ENCODE measurements at regions not wholly inside any gene's neighbourhood (a gene's known extent, or its start where the extent isn't known, plus 50 kb on each side); places are given as distances from the start of the nearest gene placed in this dataset.

DNA sequence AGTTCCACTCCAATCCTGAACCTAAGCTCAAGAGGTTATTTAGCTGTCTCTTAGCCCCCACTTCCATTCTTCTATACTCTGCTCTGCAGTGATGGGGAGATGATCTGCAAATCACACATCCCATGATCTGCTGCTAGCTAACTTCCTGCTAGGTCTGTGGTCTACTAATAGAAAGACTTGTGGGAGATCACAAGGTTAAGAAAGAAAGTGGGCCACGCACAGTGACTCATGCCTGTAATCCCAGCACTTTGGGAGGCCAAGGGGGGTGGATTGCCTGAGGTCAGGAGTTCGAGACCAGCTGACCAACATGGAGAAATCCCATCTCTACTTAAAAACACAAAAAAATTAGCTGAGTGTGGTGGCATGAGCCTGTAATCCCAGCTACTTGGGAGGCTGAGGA, 471.1 kb upstream of the NWD2 start:
- no peak overlapping the region for H3K27ac ChIP-seq (ENCODE audit: low read length)
- no CpG with 5 or more reads among the region's 2 CpGs for WGBS (ENCODE audit: insufficient coverage)

DNA sequence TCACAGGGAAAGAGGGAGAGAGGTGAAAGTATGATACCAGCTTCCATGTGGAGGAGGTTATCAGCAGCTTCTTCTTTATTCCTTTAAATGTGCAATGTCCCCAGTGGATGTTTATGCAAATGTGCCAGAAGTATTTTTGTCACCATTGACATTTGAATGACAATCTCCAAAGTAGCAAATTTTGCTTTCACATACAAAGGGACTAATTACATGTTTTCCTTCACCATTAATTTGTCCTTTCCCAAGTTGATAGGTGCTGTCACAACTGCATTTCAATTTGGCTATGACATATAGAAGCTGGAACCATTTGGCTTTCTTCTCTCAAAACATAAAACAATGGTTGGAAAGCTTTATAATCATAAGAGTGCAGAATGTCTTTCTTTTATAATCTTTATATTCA, 469.0 kb upstream of the NWD2 start:
- no peaks in the 10 kb centered on the region for H3K9me3 ChIP-seq (replicated peaks; ENCODE audit: control insufficient read depth, low read depth, low read length)
- H3K4me3 ChIP-seq (ENCODE audit: low read length) = no peak overlapping the region
- H3K27me3 ChIP-seq (ENCODE audit: control insufficient read depth, insufficient read depth, low read length) = no peaks in the 10 kb centered on the region
- no peaks in the 10 kb centered on the region for H3K36me3 ChIP-seq (ENCODE audit: control insufficient read depth, insufficient read depth, low read length)
- H3K27ac ChIP-seq (ENCODE audit: low read length) = no peak overlapping the region
- DNase-seq = no peak
- no peaks in the 10 kb centered on the region for H3K4me1 ChIP-seq (ENCODE audit: control insufficient read depth, insufficient read depth, low read length)

More for the DNA sequence above, 471.1 kb upstream of the NWD2 start:
- no peaks in the 10 kb centered on the region for H3K4me1 ChIP-seq (ENCODE audit: control insufficient read depth, insufficient read depth, low read length)
- no peak for DNase-seq
- no peak overlapping the region for H3K4me3 ChIP-seq (ENCODE audit: low read length)
- no peaks in the 10 kb centered on the region for H3K9me3 ChIP-seq (replicated peaks; ENCODE audit: control insufficient read depth, low read depth, low read length)
- H3K27me3 ChIP-seq (ENCODE audit: control insufficient read depth, insufficient read depth, low read length) = no peaks in the 10 kb centered on the region
- no peaks in the 10 kb centered on the region for H3K36me3 ChIP-seq (ENCODE audit: control insufficient read depth, insufficient read depth, low read length)

DNA sequence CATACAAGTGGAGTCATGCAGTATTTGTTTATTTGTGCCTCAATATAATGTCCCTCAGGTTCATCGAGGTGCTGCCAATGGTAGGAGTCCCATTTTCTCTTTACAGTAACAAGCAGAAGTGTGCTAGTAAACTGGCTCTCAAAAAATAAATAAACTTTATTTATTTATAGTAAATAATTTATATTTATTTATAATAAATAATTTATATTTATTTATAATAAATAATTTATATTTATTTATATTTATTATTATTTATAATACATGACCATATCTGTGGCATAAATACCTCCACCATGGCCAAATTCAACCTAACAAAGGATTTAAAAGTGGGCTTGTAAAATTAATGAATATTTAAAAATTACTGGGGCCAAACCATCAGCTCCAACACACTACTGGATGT, 464.9 kb upstream of the NWD2 start:
- no CpG with 5 or more reads among the region's 1 CpG for WGBS (ENCODE audit: insufficient coverage)
- no peaks in the 10 kb centered on the region for H3K4me1 ChIP-seq (ENCODE audit: control insufficient read depth, insufficient read depth, low read length)
- no peaks in the 10 kb centered on the region for H3K27me3 ChIP-seq (ENCODE audit: control insufficient read depth, insufficient read depth, low read length)
- H3K9me3 ChIP-seq (replicated peaks; ENCODE audit: control insufficient read depth, low read depth, low read length) = no peaks in the 10 kb centered on the region
- H3K4me3 ChIP-seq (ENCODE audit: low read length) = no peak overlapping the region
- DNase-seq = no peak
- no peaks in the 10 kb centered on the region for H3K36me3 ChIP-seq (ENCODE audit: control insufficient read depth, insufficient read depth, low read length)
- H3K27ac ChIP-seq (ENCODE audit: low read length) = no peak overlapping the region

DNA sequence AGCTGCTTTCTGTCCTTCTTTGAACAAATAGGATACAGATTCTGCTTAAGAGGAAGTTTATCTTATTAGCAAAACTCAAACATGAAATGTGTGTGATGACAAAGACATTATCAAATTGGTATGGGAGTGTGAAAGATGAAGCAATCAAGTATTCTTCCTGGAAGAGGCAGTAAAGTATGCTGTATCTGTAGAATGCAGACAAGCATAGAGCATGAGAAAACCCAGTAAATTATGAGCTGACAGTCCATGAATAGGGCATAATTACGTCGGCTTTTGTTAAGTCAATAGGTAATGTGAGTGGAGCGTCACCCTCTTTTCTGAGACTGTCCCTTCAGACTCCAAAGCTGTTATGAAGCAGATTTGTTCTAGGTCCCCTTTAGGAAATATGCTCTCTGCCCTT, 458.6 kb upstream of the NWD2 start:
- H3K36me3 ChIP-seq (ENCODE audit: control insufficient read depth, insufficient read depth, low read length) = no peaks in the 10 kb centered on the region
- H3K9me3 ChIP-seq (replicated peaks; ENCODE audit: control insufficient read depth, low read depth, low read length) = no peaks in the 10 kb centered on the region
- no peak overlapping the region for H3K27ac ChIP-seq (ENCODE audit: low read length)
- WGBS (ENCODE audit: insufficient coverage) = no CpG with 5 or more reads among the region's 3 CpGs
- no peak overlapping the region for H3K4me3 ChIP-seq (ENCODE audit: low read length)
- H3K27me3 ChIP-seq (ENCODE audit: control insufficient read depth, insufficient read depth, low read length) = no peaks in the 10 kb centered on the region
- no peak for DNase-seq
- no peaks in the 10 kb centered on the region for H3K4me1 ChIP-seq (ENCODE audit: control insufficient read depth, insufficient read depth, low read length)

DNA sequence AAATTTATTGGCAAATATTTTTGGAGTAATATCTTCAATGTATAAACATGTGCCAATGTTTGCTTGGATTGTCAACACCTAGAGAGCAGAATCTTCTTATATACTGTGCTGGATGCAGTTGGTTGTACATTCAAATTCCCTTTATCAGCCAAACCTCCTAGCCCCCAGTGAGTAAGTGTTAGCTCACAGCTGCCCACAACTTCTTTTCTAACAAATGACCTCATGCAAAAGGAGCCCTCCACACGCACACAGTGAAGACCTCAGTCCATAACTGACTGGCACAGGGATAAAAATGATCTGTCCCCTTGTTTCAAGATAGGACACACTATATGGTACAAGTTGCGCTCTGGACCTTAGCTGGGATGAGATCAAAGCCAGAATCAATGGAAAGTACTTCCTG, 458.0 kb upstream of the NWD2 start:
- Histone ChIP-seq H3K4me1 (ENCODE audit: control insufficient read depth, insufficient read depth, low read length) (no peaks in the 10 kb centered on the region), H3K4me3 (ENCODE audit: low read length) (no peak overlapping the region), H3K9me3 (replicated peaks; ENCODE audit: control insufficient read depth, low read depth, low read length) (no peaks in the 10 kb centered on the region), H3K36me3 (ENCODE audit: control insufficient read depth, insufficient read depth, low read length) (no peaks in the 10 kb centered on the region), H3K27ac (ENCODE audit: low read length) (no peak overlapping the region), H3K27me3 (ENCODE audit: control insufficient read depth, insufficient read depth, low read length) (no peaks in the 10 kb centered on the region)
- DNase-seq = peak; percentile 5
- WGBS (ENCODE audit: insufficient coverage) = 100% methylated on average over 1 of the region's 2 CpGs

DNA sequence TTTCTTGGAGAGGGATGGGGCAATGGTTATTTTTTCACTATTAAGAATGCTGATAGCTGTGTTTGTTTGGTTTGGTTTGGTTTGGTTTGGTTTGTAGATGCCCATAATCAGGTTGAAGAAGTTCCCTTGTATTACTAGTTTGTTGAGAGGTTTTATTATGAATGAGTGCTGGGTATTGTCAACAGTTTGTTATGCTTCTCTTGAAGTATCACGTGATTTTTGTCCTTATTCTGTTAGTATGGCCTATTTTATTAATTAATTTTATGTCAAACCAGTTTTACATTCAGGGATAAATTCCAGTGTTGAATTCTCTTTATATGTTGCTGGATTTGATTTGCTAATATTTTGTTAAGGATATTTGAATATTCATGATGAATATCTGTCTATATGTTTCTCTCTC, 449.8 kb upstream of the NWD2 start:
- Histone ChIP-seq H3K36me3 (ENCODE audit: control insufficient read depth, insufficient read depth, low read length) (no peaks in the 10 kb centered on the region), H3K4me1 (ENCODE audit: control insufficient read depth, insufficient read depth, low read length) (no peaks in the 10 kb centered on the region), H3K27ac (ENCODE audit: low read length) (no peak overlapping the region), H3K27me3 (ENCODE audit: control insufficient read depth, insufficient read depth, low read length) (no peaks in the 10 kb centered on the region), H3K9me3 (replicated peaks; ENCODE audit: control insufficient read depth, low read depth, low read length) (no peaks in the 10 kb centered on the region), H3K4me3 (ENCODE audit: low read length) (no peak overlapping the region)
- no peak for DNase-seq
- WGBS (ENCODE audit: insufficient coverage) = no CpG with 5 or more reads among the region's 1 CpG

DNA sequence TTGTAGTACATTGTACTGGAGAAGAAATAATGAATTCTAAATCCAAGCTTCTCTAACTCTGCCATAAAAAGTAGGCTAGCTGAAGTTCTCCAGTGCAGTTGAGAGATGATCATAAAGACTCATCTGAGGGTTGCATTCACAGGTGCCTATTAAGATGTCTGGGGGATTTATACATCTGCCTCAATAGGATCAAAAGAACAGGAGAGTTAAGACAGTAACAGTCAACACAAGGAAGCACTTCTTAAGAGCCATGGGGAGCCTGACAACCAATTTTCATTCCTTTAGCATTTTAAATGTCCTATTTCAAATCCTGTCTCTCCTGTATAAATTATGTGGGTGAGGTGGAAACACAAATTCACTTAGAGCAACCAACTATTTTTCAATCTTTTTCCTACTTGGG, 432.4 kb upstream of the NWD2 start:
- Histone ChIP-seq H3K9me3 (replicated peaks; ENCODE audit: control insufficient read depth, low read depth, low read length) (no peaks in the 10 kb centered on the region), H3K4me1 (ENCODE audit: control insufficient read depth, insufficient read depth, low read length) (no peaks in the 10 kb centered on the region), H3K27ac (ENCODE audit: low read length) (no peak overlapping the region), H3K36me3 (ENCODE audit: control insufficient read depth, insufficient read depth, low read length) (no peaks in the 10 kb centered on the region), H3K27me3 (ENCODE audit: control insufficient read depth, insufficient read depth, low read length) (no peaks in the 10 kb centered on the region), H3K4me3 (ENCODE audit: low read length) (no peak overlapping the region)
- DNase-seq = no peak

DNA sequence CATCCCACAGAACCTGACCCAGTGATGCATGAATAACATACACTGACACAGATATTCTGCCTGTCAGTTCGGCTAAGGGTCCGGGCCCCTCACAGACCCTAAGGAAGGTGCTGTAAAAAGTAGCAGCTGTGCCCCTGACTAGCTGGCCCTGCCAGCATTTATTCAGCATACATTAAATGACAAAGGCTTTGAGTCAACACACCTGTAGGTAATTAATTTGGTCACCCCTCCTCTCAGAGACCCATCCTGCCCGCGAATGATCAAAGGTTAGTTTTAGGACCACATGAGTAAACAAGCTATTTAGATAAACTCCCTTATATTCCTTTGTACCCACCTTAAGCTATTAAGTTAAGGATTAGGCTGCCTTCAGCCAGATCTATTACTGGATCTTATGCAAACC, 429.0 kb upstream of the NWD2 start:
- no peak for DNase-seq
- no peak overlapping the region for H3K27ac ChIP-seq (ENCODE audit: low read length)
- no peak overlapping the region for H3K4me3 ChIP-seq (ENCODE audit: low read length)
- no peaks in the 10 kb centered on the region for H3K36me3 ChIP-seq (ENCODE audit: control insufficient read depth, insufficient read depth, low read length)
- H3K9me3 ChIP-seq (replicated peaks; ENCODE audit: control insufficient read depth, low read depth, low read length) = no peaks in the 10 kb centered on the region
- no peaks in the 10 kb centered on the region for H3K4me1 ChIP-seq (ENCODE audit: control insufficient read depth, insufficient read depth, low read length)
- no CpG with 5 or more reads among the region's 4 CpGs for WGBS (ENCODE audit: insufficient coverage)
- H3K27me3 ChIP-seq (ENCODE audit: control insufficient read depth, insufficient read depth, low read length) = no peaks in the 10 kb centered on the region

DNA sequence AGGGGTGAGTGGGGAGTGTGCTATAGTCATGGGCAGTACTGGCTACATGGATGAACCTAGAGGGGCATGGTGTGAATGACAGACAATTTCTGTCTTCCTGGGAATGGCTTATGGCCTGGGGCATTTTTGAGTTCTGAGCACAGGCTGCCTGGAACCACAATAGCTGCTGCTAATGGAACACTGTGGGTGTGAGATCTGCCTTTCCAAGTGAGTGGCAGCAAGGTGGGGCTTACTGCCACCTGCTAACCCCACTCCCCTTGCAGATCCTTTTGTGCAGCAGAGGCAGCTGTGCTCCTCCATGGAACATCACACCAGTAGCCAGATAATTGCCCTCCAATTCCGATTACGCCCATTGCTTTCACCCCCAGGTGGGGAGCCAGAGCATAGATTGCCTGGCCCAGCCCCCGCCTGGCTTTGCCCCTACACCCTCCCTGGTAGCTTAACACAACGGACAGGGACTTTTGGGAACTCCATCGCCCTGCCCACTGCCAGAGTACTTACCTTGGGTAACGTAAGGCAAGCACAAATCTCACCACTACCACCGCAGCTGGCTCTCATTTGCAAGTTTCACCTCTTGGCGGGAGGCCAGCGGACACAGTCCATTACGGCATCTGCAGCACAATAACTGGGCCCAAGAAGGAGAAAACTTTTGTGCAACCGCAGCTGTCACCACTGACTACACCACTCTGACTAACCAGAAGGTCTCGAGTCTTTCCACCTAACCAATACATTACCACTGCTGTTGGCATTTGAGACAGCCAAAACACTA, 421.2 kb upstream of the NWD2 start:
- no peak overlapping the region for H3K4me3 ChIP-seq (ENCODE audit: low read length)
- H3K27me3 ChIP-seq (ENCODE audit: control insufficient read depth, insufficient read depth, low read length) = no peaks in the 10 kb centered on the region
- H3K4me1 ChIP-seq (ENCODE audit: control insufficient read depth, insufficient read depth, low read length) = no peaks in the 10 kb centered on the region
- no peaks in the 10 kb centered on the region for H3K36me3 ChIP-seq (ENCODE audit: control insufficient read depth, insufficient read depth, low read length)
- DNase-seq = no peak
- H3K9me3 ChIP-seq (replicated peaks; ENCODE audit: control insufficient read depth, low read depth, low read length) = no peaks in the 10 kb centered on the region
- WGBS (ENCODE audit: insufficient coverage) = 70% methylated on average over 9 of the region's 12 CpGs
- H3K27ac ChIP-seq (ENCODE audit: low read length) = no peak overlapping the region

DNA sequence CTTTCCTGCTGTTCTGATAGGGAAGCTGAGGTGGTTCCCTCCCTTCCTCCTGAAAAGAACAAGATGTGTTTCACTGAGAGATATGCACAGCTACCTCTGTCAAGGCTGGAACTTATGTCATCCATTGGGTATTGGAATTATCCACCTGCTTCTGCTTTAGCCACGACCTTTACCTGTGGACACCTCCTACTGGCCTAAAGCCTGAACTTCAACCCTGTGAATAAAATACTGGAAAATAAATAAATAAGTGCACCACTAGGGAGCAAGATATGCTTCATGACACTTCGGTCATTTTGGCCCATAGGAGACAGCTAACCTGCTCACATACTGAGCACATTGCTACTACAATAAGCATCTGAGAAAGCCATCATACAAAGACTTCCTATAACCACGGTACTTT, 419.9 kb upstream of the NWD2 start:
- Histone ChIP-seq H3K4me1 (ENCODE audit: control insufficient read depth, insufficient read depth, low read length) (no peaks in the 10 kb centered on the region), H3K4me3 (ENCODE audit: low read length) (no peak overlapping the region), H3K36me3 (ENCODE audit: control insufficient read depth, insufficient read depth, low read length) (no peaks in the 10 kb centered on the region), H3K9me3 (replicated peaks; ENCODE audit: control insufficient read depth, low read depth, low read length) (no peaks in the 10 kb centered on the region), H3K27ac (ENCODE audit: low read length) (no peak overlapping the region), H3K27me3 (ENCODE audit: control insufficient read depth, insufficient read depth, low read length) (no peaks in the 10 kb centered on the region)
- no peak for DNase-seq
- no CpG with 5 or more reads among the region's 3 CpGs for WGBS (ENCODE audit: insufficient coverage)

DNA sequence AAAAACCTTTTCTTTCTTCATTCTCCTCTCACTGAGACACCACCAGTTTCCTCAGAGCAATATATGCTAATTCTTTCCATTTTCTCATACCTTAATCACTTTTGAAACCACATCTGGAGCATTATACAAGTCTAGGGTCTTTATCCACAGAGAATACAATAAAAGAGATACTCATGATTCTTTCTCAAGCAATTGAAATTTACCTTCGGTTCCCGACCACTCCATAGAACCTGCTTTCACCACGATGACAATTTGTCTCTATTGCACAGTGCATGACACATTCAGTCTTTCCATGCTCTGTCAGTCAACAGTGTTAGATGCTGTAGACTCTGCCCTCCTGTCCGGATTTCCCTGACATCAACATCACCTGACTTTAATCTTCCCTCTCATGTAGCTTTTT, 409.3 kb upstream of the NWD2 start:
- no peaks in the 10 kb centered on the region for H3K27me3 ChIP-seq (ENCODE audit: control insufficient read depth, insufficient read depth, low read length)
- no peak overlapping the region for H3K4me3 ChIP-seq (ENCODE audit: low read length)
- no peaks in the 10 kb centered on the region for H3K4me1 ChIP-seq (ENCODE audit: control insufficient read depth, insufficient read depth, low read length)
- 60% methylated on average over 4 of the region's 4 CpGs for WGBS (ENCODE audit: insufficient coverage)
- H3K27ac ChIP-seq (ENCODE audit: low read length) = no peak overlapping the region
- no peaks in the 10 kb centered on the region for H3K9me3 ChIP-seq (replicated peaks; ENCODE audit: control insufficient read depth, low read depth, low read length)
- no peaks in the 10 kb centered on the region for H3K36me3 ChIP-seq (ENCODE audit: control insufficient read depth, insufficient read depth, low read length)
- DNase-seq = no peak
